ENCODE measurements at regions not wholly inside any gene's neighbourhood (a gene's known extent, or its start where the extent isn't known, plus 50 kb on each side); places are given as distances from the start of the nearest gene placed in this dataset.

DNA sequence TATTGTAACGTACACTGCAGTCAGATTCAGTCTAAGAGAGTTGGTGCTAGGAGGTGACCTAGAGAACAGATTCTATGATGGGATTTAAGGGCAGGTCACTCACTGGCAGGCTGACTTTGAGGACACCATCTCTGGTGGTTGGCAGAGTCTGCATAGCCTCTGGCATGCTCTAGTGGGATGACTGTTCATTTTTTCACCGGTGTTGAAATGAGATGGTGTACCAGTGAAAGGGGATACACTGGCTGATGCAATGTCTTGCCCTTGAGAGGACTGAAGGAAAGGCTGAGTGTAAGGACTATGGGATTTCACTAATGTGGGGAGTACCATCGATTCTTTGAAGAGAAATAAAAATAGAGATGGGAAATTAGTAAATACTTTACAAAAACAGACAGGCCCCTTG, 186.9 kb upstream of the PIEZO2 start:
- Histone ChIP-seq H3K4me3 (ENCODE audit: low read depth in 1 of 2, low read length in 2 of 2) (no peak overlapping the region), H3K9me3 (ENCODE audit: control insufficient read depth in 1 of 2, low read length in 2 of 2) (peaks cover 2 to 6% of the 10 kb centered on the region in 2 donors), H3K27me3 (ENCODE audit: low read depth, low read length) (no peaks in the 10 kb centered on the region), H3K27ac (ENCODE audit: low read length) (no peak overlapping the region), H3K36me3 (ENCODE audit: control insufficient read depth in 1 of 2, insufficient read depth in 2 of 2, low read length in 2 of 2) (no peaks in the 10 kb centered on the region), H3K4me1 (ENCODE audit: control insufficient read depth in 1 of 2, insufficient read depth in 2 of 2, low read length in 2 of 2) (no peaks in the 10 kb centered on the region)

DNA sequence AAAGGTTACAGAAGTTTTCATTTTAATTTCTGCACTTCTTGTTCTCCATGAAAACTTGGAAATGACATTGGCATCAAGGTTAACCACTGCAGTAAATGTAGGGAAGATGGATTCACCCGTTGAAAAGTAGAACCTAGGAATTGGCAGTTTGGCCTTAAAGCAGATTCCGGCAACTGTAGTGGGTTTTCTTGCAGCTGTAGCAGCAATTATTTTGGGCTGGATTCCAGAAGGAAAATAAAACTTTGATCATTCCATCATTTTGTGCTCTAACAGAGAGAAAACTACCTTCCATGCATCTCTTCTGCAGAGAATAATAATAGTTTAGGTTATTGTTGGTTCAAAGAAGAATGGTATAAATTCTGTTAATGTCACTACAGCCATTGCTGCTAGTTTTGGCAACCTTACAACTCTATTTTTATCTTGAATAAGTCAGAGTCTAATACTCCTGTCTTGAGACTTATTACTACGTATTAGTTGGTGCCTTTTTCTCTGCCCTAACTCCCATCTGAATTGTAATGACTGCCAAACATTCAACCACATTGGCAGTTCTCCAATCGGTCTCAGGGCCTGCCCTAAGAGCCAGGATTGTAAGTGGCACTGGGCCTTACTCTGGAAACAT, 178.1 kb upstream of the PIEZO2 start:
- Histone ChIP-seq H3K27me3 (ENCODE audit: low read depth, low read length) (no peaks in the 10 kb centered on the region), H3K4me3 (ENCODE audit: low read depth in 1 of 2, low read length in 2 of 2) (no peak overlapping the region), H3K27ac (ENCODE audit: low read length) (no peak overlapping the region), H3K4me1 (ENCODE audit: control insufficient read depth in 1 of 2, insufficient read depth in 2 of 2, low read length in 2 of 2) (no peaks in the 10 kb centered on the region), H3K9me3 (ENCODE audit: control insufficient read depth in 1 of 2, low read length in 2 of 2) (no peaks in the 10 kb centered on the region), H3K36me3 (ENCODE audit: control insufficient read depth in 1 of 2, insufficient read depth in 2 of 2, low read length in 2 of 2) (no peaks in the 10 kb centered on the region)

- no peak overlapping the region for H3K27ac ChIP-seq (ENCODE audit: low read length)
- no peaks in the 10 kb centered on the region for H3K27me3 ChIP-seq (ENCODE audit: low read depth, low read length)
- H3K9me3 ChIP-seq (ENCODE audit: control insufficient read depth in 1 of 2, low read length in 2 of 2): no peaks in the 10 kb centered on the region
- no peaks in the 10 kb centered on the region for H3K4me1 ChIP-seq (ENCODE audit: control insufficient read depth in 1 of 2, insufficient read depth in 2 of 2, low read length in 2 of 2)
- H3K36me3 ChIP-seq (ENCODE audit: control insufficient read depth in 1 of 2, insufficient read depth in 2 of 2, low read length in 2 of 2): no peaks in the 10 kb centered on the region
- H3K4me3 ChIP-seq (ENCODE audit: low read depth in 1 of 2, low read length in 2 of 2): no peak overlapping the region
Observed at GRCh38 chr18:11324956-11325882, 175.8 kb upstream of the PIEZO2 start.

GRCh38 chr18:11324510-11324909, 175.1 kb upstream of the PIEZO2 start:
- Histone ChIP-seq H3K4me3 (ENCODE audit: low read depth in 1 of 2, low read length in 2 of 2) (no peak overlapping the region), H3K36me3 (ENCODE audit: control insufficient read depth in 1 of 2, insufficient read depth in 2 of 2, low read length in 2 of 2) (no peaks in the 10 kb centered on the region), H3K27ac (ENCODE audit: low read length) (no peak overlapping the region), H3K27me3 (ENCODE audit: low read depth, low read length) (no peaks in the 10 kb centered on the region), H3K4me1 (ENCODE audit: control insufficient read depth in 1 of 2, insufficient read depth in 2 of 2, low read length in 2 of 2) (no peaks in the 10 kb centered on the region), H3K9me3 (ENCODE audit: control insufficient read depth in 1 of 2, low read length in 2 of 2) (no peaks in the 10 kb centered on the region)

- Histone ChIP-seq H3K4me1 (ENCODE audit: control insufficient read depth in 1 of 2, insufficient read depth in 2 of 2, low read length in 2 of 2) (no peaks in the 10 kb centered on the region), H3K27ac (ENCODE audit: low read length) (no peak overlapping the region), H3K4me3 (ENCODE audit: low read depth in 1 of 2, low read length in 2 of 2) (no peak overlapping the region), H3K9me3 (ENCODE audit: control insufficient read depth in 1 of 2, low read length in 2 of 2) (no peaks in the 10 kb centered on the region), H3K36me3 (ENCODE audit: control insufficient read depth in 1 of 2, insufficient read depth in 2 of 2, low read length in 2 of 2) (no peaks in the 10 kb centered on the region), H3K27me3 (ENCODE audit: low read depth, low read length) (no peaks in the 10 kb centered on the region)
Observed at GRCh38 chr18:11323359-11323819, 174.0 kb upstream of the PIEZO2 start.

- Histone ChIP-seq H3K9me3 (ENCODE audit: control insufficient read depth in 1 of 2, low read length in 2 of 2) (no peaks in the 10 kb centered on the region), H3K27me3 (ENCODE audit: low read depth, low read length) (no peaks in the 10 kb centered on the region), H3K36me3 (ENCODE audit: control insufficient read depth in 1 of 2, insufficient read depth in 2 of 2, low read length in 2 of 2) (no peaks in the 10 kb centered on the region), H3K4me1 (ENCODE audit: control insufficient read depth in 1 of 2, insufficient read depth in 2 of 2, low read length in 2 of 2) (no peaks in the 10 kb centered on the region), H3K4me3 (ENCODE audit: low read depth in 1 of 2, low read length in 2 of 2) (no peak overlapping the region), H3K27ac (ENCODE audit: low read length) (no peak overlapping the region)
Observed at GRCh38 chr18:11322716-11323115, 173.3 kb upstream of the PIEZO2 start.

GRCh38 chr18:11322006-11322405, 172.6 kb upstream of the PIEZO2 start:
- Histone ChIP-seq H3K9me3 (ENCODE audit: control insufficient read depth in 1 of 2, low read length in 2 of 2) (no peaks in the 10 kb centered on the region), H3K27me3 (ENCODE audit: low read depth, low read length) (no peaks in the 10 kb centered on the region), H3K4me3 (ENCODE audit: low read depth in 1 of 2, low read length in 2 of 2) (no peak overlapping the region), H3K4me1 (ENCODE audit: control insufficient read depth in 1 of 2, insufficient read depth in 2 of 2, low read length in 2 of 2) (no peaks in the 10 kb centered on the region), H3K36me3 (ENCODE audit: control insufficient read depth in 1 of 2, insufficient read depth in 2 of 2, low read length in 2 of 2) (no peaks in the 10 kb centered on the region), H3K27ac (ENCODE audit: low read length) (no peak overlapping the region)

GRCh38 chr18:11320986-11321385, 171.6 kb upstream of the PIEZO2 start:
- Histone ChIP-seq H3K27me3 (ENCODE audit: low read depth, low read length) (no peaks in the 10 kb centered on the region), H3K36me3 (ENCODE audit: control insufficient read depth in 1 of 2, insufficient read depth in 2 of 2, low read length in 2 of 2) (no peaks in the 10 kb centered on the region), H3K27ac (ENCODE audit: low read length) (no peak overlapping the region), H3K4me3 (ENCODE audit: low read depth in 1 of 2, low read length in 2 of 2) (no peak overlapping the region), H3K4me1 (ENCODE audit: control insufficient read depth in 1 of 2, insufficient read depth in 2 of 2, low read length in 2 of 2) (no peaks in the 10 kb centered on the region), H3K9me3 (ENCODE audit: control insufficient read depth in 1 of 2, low read length in 2 of 2) (no peaks in the 10 kb centered on the region)

- Histone ChIP-seq H3K4me1 (ENCODE audit: control insufficient read depth in 1 of 2, insufficient read depth in 2 of 2, low read length in 2 of 2) (no peaks in the 10 kb centered on the region), H3K4me3 (ENCODE audit: low read depth in 1 of 2, low read length in 2 of 2) (no peak overlapping the region), H3K27ac (ENCODE audit: low read length) (no peak overlapping the region), H3K27me3 (ENCODE audit: low read depth, low read length) (no peaks in the 10 kb centered on the region), H3K9me3 (ENCODE audit: control insufficient read depth in 1 of 2, low read length in 2 of 2) (no peaks in the 10 kb centered on the region), H3K36me3 (ENCODE audit: control insufficient read depth in 1 of 2, insufficient read depth in 2 of 2, low read length in 2 of 2) (no peaks in the 10 kb centered on the region)
Observed at GRCh38 chr18:11316546-11316945, 167.2 kb upstream of the PIEZO2 start.

DNA sequence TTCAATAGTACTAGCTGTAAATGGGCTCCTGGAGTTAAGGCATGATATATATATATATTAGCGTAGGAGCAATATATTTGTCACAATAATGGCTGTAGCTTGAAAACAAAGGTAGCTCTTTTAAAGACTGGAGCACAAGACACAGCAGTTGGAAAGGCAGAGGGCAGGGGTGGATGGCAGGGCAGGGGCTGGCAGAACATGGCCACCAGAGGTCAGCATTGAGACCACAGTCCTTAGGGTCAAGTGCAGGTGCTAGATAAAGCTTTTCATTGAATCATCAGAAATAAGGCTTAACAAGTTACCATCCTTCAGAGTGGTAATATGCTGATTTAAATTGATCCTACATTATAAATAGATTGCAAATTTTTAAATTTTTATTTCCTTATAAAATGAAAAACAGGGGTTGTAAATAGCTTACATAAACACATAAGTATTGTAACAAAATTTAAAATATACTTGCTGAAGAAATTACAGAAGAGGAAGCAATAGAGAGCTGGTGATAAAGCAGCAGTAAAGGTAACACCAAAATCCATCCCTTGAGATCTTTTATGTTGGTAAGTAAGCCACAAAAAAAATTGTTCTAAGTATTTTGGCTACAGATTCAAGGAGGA, 161.2 kb upstream of the PIEZO2 start:
- H3K27me3 ChIP-seq (ENCODE audit: low read depth, low read length): no peaks in the 10 kb centered on the region
- H3K27ac ChIP-seq (ENCODE audit: low read length): no peak overlapping the region
- no peaks in the 10 kb centered on the region for H3K4me1 ChIP-seq (ENCODE audit: control insufficient read depth in 1 of 2, insufficient read depth in 2 of 2, low read length in 2 of 2)
- H3K9me3 ChIP-seq (ENCODE audit: control insufficient read depth in 1 of 2, low read length in 2 of 2): no peaks in the 10 kb centered on the region
- H3K4me3 ChIP-seq (ENCODE audit: low read depth in 1 of 2, low read length in 2 of 2): no peak overlapping the region
- H3K36me3 ChIP-seq (ENCODE audit: control insufficient read depth in 1 of 2, insufficient read depth in 2 of 2, low read length in 2 of 2): no peaks in the 10 kb centered on the region

GRCh38 chr18:11309172-11309571, 159.8 kb upstream of the PIEZO2 start:
- Histone ChIP-seq H3K36me3 (ENCODE audit: control insufficient read depth in 1 of 2, insufficient read depth in 2 of 2, low read length in 2 of 2) (no peaks in the 10 kb centered on the region), H3K27ac (ENCODE audit: low read length) (no peak overlapping the region), H3K4me3 (ENCODE audit: low read depth in 1 of 2, low read length in 2 of 2) (no peak overlapping the region), H3K9me3 (ENCODE audit: control insufficient read depth in 1 of 2, low read length in 2 of 2) (no peaks in the 10 kb centered on the region), H3K4me1 (ENCODE audit: control insufficient read depth in 1 of 2, insufficient read depth in 2 of 2, low read length in 2 of 2) (no peaks in the 10 kb centered on the region), H3K27me3 (ENCODE audit: low read depth, low read length) (no peaks in the 10 kb centered on the region)

All from muscle layer of duodenum (tissue), 2 donors.